HL-60 (cell line): ENCODE measurements at regions not wholly inside any gene's neighbourhood (a gene's known extent, or its start where the extent isn't known, plus 50 kb on each side); places are given as distances from the start of the nearest gene placed in this dataset.

ENCODE experiments used
- GABPA ChIP-seq: IDR thresholded peaks from 2 replicates; pipeline ENCODE4 v1.6.1; 2012; ENCODE audit warnings: low read depth
- POLR2AphosphoS5 ChIP-seq: IDR thresholded peaks from 2 replicates; pipeline ENCODE4 v1.6.1; 2012; ENCODE audit warnings: low read depth
- SPI1 ChIP-seq: IDR thresholded peaks from 2 replicates; pipeline ENCODE4 v1.6.1; 2012; ENCODE audit warnings: low read depth, mild to moderate bottlenecking, borderline replicate concordance
- TF ChIP-seq, protein P1 (sequence below): IDR thresholded peaks from 2 replicates; pipeline ENCODE4 v1.6.1; 2012; ENCODE audit warnings: low read depth; ENCODE audit not compliant: insufficient replicate concordance
- TF ChIP-seq, protein P2 (sequence below): IDR thresholded peaks from one replicate; pipeline ENCODE4 v1.5.1; 2011; ENCODE audit warnings: low read length, control low read depth, inconsistent platforms; ENCODE audit not compliant: insufficient read depth

DNA sequence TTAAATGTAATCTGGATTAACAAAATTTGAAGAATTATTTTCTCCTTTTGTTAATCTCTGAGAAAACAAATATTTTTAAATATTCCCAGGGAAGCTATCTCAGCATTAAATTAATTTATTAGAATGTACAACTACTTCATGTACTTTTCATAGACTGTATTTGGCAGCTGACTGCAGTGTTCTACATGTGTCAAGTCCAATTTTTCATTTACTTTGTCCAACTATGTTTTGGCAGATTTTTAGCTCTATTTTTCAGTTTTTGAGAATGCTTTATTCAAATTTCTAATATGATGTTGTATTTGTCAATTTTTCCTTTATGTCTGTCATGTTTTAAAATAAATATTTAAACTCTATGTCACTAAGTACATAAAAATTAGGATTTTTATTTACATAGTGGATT is 925.1 kb downstream of the OTOL1 start:
- TF ChIP-seq, protein P1, sequence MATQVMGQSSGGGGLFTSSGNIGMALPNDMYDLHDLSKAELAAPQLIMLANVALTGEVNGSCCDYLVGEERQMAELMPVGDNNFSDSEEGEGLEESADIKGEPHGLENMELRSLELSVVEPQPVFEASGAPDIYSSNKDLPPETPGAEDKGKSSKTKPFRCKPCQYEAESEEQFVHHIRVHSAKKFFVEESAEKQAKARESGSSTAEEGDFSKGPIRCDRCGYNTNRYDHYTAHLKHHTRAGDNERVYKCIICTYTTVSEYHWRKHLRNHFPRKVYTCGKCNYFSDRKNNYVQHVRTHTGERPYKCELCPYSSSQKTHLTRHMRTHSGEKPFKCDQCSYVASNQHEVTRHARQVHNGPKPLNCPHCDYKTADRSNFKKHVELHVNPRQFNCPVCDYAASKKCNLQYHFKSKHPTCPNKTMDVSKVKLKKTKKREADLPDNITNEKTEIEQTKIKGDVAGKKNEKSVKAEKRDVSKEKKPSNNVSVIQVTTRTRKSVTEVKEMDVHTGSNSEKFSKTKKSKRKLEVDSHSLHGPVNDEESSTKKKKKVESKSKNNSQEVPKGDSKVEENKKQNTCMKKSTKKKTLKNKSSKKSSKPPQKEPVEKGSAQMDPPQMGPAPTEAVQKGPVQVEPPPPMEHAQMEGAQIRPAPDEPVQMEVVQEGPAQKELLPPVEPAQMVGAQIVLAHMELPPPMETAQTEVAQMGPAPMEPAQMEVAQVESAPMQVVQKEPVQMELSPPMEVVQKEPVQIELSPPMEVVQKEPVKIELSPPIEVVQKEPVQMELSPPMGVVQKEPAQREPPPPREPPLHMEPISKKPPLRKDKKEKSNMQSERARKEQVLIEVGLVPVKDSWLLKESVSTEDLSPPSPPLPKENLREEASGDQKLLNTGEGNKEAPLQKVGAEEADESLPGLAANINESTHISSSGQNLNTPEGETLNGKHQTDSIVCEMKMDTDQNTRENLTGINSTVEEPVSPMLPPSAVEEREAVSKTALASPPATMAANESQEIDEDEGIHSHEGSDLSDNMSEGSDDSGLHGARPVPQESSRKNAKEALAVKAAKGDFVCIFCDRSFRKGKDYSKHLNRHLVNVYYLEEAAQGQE: no peak
- no peak for TF ChIP-seq POLR2AphosphoS5
- TF ChIP-seq, protein P2, sequence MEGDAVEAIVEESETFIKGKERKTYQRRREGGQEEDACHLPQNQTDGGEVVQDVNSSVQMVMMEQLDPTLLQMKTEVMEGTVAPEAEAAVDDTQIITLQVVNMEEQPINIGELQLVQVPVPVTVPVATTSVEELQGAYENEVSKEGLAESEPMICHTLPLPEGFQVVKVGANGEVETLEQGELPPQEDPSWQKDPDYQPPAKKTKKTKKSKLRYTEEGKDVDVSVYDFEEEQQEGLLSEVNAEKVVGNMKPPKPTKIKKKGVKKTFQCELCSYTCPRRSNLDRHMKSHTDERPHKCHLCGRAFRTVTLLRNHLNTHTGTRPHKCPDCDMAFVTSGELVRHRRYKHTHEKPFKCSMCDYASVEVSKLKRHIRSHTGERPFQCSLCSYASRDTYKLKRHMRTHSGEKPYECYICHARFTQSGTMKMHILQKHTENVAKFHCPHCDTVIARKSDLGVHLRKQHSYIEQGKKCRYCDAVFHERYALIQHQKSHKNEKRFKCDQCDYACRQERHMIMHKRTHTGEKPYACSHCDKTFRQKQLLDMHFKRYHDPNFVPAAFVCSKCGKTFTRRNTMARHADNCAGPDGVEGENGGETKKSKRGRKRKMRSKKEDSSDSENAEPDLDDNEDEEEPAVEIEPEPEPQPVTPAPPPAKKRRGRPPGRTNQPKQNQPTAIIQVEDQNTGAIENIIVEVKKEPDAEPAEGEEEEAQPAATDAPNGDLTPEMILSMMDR: no peak
- no peak for TF ChIP-seq GABPA
- no peak for TF ChIP-seq SPI1
